Keratinocyte (primary cell): ENCODE measurements at regions not wholly inside any gene's neighbourhood (a gene's known extent, or its start where the extent isn't known, plus 50 kb on each side); places are given as distances from the start of the nearest gene placed in this dataset.

ENCODE experiments used
- EZH2 ChIP-seq: IDR thresholded peaks from one replicate; pipeline ENCODE4 v1.6.1; 2012; ENCODE audit warnings: inconsistent platforms, mild to moderate bottlenecking, low read length, moderate library complexity
- TF ChIP-seq, protein P1 (sequence below), 3 experiments: IDR thresholded peaks in 1 of 3; conservative IDR thresholded peaks in 1 of 3; optimal IDR thresholded peaks in 1 of 3; 2 replicates in 2 of 3; 3 replicates in 1 of 3; pipeline versions ENCODE3 to v1.5.1; 2011; ENCODE audit warnings: low read length in 3 of 3, mild to moderate bottlenecking in 3 of 3, moderate library complexity in 2 of 3, control low read depth in 1 of 3, inconsistent platforms in 1 of 3; ENCODE audit not compliant: insufficient read depth in 2 of 3; ENCODE audit errors: extremely low read depth in 1 of 3

DNA sequence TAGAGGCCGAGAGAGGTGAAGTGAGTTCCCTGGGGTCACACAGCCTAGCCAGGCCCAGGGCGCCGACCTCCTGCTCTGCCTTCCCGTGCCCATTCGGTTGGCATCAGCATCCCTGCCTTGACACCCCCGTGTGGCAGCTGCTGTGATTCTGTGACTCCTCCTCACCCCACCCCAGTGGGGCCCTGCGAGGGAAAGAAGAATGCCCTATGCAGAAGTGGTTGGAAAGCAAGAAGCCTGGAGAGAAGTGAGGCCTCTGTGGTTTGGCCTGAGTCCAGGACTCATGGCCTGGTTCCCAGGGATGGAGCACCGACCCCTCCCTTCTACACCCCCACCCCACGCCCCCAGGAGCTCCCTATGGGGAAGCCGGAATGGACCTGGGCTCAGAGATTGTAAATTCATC, 296.2 kb downstream of the SEC14L1 start:
- TF ChIP-seq, protein P1, sequence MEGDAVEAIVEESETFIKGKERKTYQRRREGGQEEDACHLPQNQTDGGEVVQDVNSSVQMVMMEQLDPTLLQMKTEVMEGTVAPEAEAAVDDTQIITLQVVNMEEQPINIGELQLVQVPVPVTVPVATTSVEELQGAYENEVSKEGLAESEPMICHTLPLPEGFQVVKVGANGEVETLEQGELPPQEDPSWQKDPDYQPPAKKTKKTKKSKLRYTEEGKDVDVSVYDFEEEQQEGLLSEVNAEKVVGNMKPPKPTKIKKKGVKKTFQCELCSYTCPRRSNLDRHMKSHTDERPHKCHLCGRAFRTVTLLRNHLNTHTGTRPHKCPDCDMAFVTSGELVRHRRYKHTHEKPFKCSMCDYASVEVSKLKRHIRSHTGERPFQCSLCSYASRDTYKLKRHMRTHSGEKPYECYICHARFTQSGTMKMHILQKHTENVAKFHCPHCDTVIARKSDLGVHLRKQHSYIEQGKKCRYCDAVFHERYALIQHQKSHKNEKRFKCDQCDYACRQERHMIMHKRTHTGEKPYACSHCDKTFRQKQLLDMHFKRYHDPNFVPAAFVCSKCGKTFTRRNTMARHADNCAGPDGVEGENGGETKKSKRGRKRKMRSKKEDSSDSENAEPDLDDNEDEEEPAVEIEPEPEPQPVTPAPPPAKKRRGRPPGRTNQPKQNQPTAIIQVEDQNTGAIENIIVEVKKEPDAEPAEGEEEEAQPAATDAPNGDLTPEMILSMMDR (optimal IDR thresholded peaks at IDR 0.05 in 1 of 3, IDR thresholded peaks at IDR 0.05 in 1 of 3, conservative IDR thresholded peaks at IDR 0.05 in 1 of 3; ENCODE audit: extremely low read depth in 1 of 3, insufficient read depth in 2 of 3, low read length in 3 of 3) = no peak
- TF ChIP-seq EZH2 = no peak
